ENCODE measurements at regions not wholly inside any gene's neighbourhood (a gene's known extent, or its start where the extent isn't known, plus 50 kb on each side); places are given as distances from the start of the nearest gene placed in this dataset.

- WGBS, 3 donors, result 61 to 75% (median 73%) methylated on average over 1 of the region's 1 CpG
Observed at GRCh38 chr17:71237903-71238538, 882.8 kb upstream of the SOX9 start.

GRCh38 chr17:71247441-71248015 is 873.3 kb upstream of the SOX9 start:
- TF ChIP-seq EP300 (IDR thresholded peaks at IDR 0.05) (no peak), POLR2A (IDR thresholded peaks at IDR 0.05) (no peak), CTCF (IDR thresholded peaks at IDR 0.05) (no peak)
- no peaks in the 10 kb centered on the region for H3K27me3 ChIP-seq
- H3K4me1 ChIP-seq (ENCODE audit: insufficient read depth), result no peaks in the 10 kb centered on the region
- H3K27ac ChIP-seq, result no peak overlapping the region
- H3K9me3 ChIP-seq, result no peaks in the 10 kb centered on the region
- no peak overlapping the region for H3K4me3 ChIP-seq
- DNase-seq, result no peak
- 67 to 77% (median 72%) methylated on average over 4 of the region's 4 CpGs for WGBS, 3 donors
- intact Hi-C loops (cut with DNase I), result no loop called here
- H3K36me3 ChIP-seq, result no peaks in the 10 kb centered on the region

More at GRCh38 chr17:71237903-71238538, 882.8 kb upstream of the SOX9 start:
- intact Hi-C loops (cut with DNase I), result loop anchor here in 1 of 4 donors (10.0 kb wide), 1 partner anchor 63 kb away; no protein-coding TSS in a partner anchor
- no peaks in the 10 kb centered on the region for H3K27me3 ChIP-seq
- no peak for TF ChIP-seq EP300 (IDR thresholded peaks at IDR 0.05)
- DNase-seq, result no peak
- no peak overlapping the region for H3K27ac ChIP-seq
- no peak overlapping the region for H3K4me3 ChIP-seq
- H3K4me1 ChIP-seq (ENCODE audit: insufficient read depth), result no peaks in the 10 kb centered on the region
- H3K36me3 ChIP-seq, result no peaks in the 10 kb centered on the region
- H3K9me3 ChIP-seq, result no peaks in the 10 kb centered on the region

DNA sequence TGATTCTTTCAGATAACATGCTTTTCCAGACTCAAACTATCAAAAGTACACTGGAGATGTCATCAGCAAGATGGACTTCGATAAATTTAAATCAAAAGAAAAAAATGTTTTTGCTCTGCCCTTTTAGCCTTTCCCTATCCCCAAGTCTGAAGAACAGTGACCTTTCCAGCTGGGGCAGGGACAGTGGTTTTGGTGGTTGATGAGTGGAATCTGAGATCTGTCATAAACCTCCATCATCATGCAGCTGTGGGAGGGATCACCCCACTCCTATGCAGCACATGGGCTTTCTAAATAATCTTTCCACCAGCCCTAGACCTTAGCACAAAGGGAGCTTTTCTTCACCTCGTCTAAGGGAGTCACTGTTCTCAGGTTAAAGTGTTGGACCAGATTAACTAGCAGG is 869.5 kb upstream of the SOX9 start:
- Histone ChIP-seq H3K36me3 (no peaks in the 10 kb centered on the region), H3K9me3 (no peaks in the 10 kb centered on the region), H3K4me3 (no peak overlapping the region), H3K4me1 (ENCODE audit: insufficient read depth) (no peaks in the 10 kb centered on the region), H3K27ac (no peak overlapping the region), H3K27me3 (no peaks in the 10 kb centered on the region)
- no peak for DNase-seq
- TF ChIP-seq POLR2A (IDR thresholded peaks at IDR 0.05) (no peak), EP300 (IDR thresholded peaks at IDR 0.05) (no peak), CTCF (IDR thresholded peaks at IDR 0.05) (no peak)
- 50 to 58% (median 55%) methylated on average over 2 of the region's 2 CpGs for WGBS, 3 donors
- intact Hi-C loops (cut with DNase I), result no loop called here

DNA sequence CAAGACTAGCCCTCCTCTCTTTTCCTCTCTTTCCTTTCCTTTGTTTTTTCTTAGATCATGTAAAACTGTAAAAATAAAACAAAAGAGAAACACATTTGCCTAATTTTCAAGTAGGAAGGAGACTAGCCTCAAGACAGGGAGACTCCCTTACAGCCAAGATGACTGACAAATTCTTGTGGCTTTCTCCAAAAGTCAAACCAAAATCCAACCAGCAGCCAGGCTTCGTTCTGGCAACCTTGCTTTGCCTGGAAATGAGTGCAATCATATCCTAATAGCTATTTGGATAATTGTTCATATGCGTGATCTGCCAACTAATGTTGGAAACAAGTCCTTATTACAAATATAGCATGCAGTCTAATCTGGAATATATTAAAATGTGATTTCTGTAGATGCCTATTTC is 868.9 kb upstream of the SOX9 start:
- H3K4me3 ChIP-seq, result no peak overlapping the region
- no peak for DNase-seq
- no peak overlapping the region for H3K27ac ChIP-seq
- H3K27me3 ChIP-seq, result no peaks in the 10 kb centered on the region
- intact Hi-C loops (cut with DNase I), result no loop called here
- no peaks in the 10 kb centered on the region for H3K36me3 ChIP-seq
- no peaks in the 10 kb centered on the region for H3K9me3 ChIP-seq
- WGBS, 3 donors, result 57 to 67% (median 67%) methylated on average over 2 of the region's 2 CpGs
- H3K4me1 ChIP-seq (ENCODE audit: insufficient read depth), result no peaks in the 10 kb centered on the region
- no peak for TF ChIP-seq POLR2A (IDR thresholded peaks at IDR 0.05)
- no peak for TF ChIP-seq EP300 (IDR thresholded peaks at IDR 0.05)
- no peak for TF ChIP-seq CTCF (IDR thresholded peaks at IDR 0.05)

DNA sequence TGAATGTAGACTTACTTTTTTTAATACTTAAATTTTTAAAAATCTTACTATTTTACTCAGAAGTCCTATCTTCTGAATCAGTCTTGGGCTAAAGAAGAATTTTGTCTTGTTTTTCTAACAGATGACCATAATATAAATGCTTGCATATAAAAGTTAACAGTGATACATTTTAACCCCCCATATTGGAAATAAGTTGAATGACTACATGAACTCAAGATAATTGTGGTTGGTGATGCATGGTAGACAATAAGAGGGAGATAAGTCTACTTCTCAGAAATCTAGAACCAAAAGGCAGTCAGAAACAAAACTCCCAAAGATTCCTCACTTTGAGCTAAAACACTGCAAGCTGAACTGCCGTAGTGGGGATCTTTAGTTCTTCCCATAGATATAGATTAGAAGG is 868.4 kb upstream of the SOX9 start:
- Histone ChIP-seq H3K36me3 (no peaks in the 10 kb centered on the region), H3K9me3 (no peaks in the 10 kb centered on the region), H3K27me3 (no peaks in the 10 kb centered on the region), H3K4me1 (ENCODE audit: insufficient read depth) (no peaks in the 10 kb centered on the region), H3K4me3 (no peak overlapping the region), H3K27ac (no peak overlapping the region)
- intact Hi-C loops (cut with DNase I), result no loop called here
- DNase-seq, result no peak
- WGBS, 3 donors, result 3 to 42% (median 6%) methylated on average over 1 of the region's 1 CpG
- TF ChIP-seq CTCF (IDR thresholded peaks at IDR 0.05) (no peak), POLR2A (IDR thresholded peaks at IDR 0.05) (no peak), EP300 (IDR thresholded peaks at IDR 0.05) (no peak)

All from ovary (tissue), 7 donors.